MM.1S (cell line): ENCODE measurements at regions not wholly inside any gene's neighbourhood (a gene's known extent, or its start where the extent isn't known, plus 50 kb on each side); places are given as distances from the start of the nearest gene placed in this dataset.

ENCODE experiments used
- CTCF ChIP-seq: fragments of 300-600 bp; sonication (generic); IDR thresholded peaks from 2 replicates; pipeline ENCODE4 v1.5.1; 2016; ENCODE audit warnings: antibody characterized with exemption, low read length, mixed read lengths
- EZH2 ChIP-seq: fragments of 300-600 bp; sonication (generic); optimal IDR thresholded peaks from 2 replicates; pipeline ENCODE3; 2017; ENCODE audit warnings: low read depth, mild to moderate bottlenecking, antibody characterized with exemption, low read length, mixed read lengths
- EZH2phosphoT487 ChIP-seq: fragments of 300-600 bp; sonication (generic); IDR thresholded peaks from 2 replicates; pipeline ENCODE4 v1.6.1; 2018; ENCODE audit warnings: antibody characterized with exemption, low read length

DNA sequence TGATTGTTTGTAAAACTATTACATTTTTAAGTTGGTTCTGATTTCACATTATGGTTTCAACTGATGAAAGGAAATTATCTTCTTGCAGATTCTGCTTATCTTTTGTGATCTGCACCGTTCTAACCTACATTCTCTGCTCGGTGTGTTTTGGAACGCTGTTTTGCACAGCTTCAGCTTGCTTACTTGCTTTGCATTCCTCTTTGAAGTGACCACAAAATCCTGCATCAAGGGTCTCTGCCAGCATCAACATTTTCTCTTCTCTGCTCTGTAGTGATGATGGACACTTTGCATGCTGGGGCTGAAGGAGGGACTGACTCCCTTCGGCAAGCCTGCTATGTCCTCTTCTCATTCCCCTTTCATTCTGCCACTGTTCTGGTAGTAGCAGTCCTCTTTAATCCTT is 485.2 kb downstream of the FBXO15 start:
- TF ChIP-seq EZH2phosphoT487: no peak
- no peak for TF ChIP-seq CTCF
- no peak for TF ChIP-seq EZH2
